HPDE6-E6E7 (cell line): ENCODE measurements at regions not wholly inside any gene's neighbourhood (a gene's known extent, or its start where the extent isn't known, plus 50 kb on each side); places are given as distances from the start of the nearest gene placed in this dataset.
"Not testable (repeated sequence)": the region's sequence is repeated elsewhere in the genome, so short reads cannot be mapped to it uniquely, and the experiment has no call there.

Source experiments
- DNase-seq: peaks from one replicate; pipeline ENCODE4 v3.0.0; 2011; ENCODE audit warnings: missing footprints; ENCODE audit errors: extremely low spot score

- DNase-seq = no peak
Observed at GRCh38 chrX:2640436-2641150, 50.5 kb upstream of the CD99 start.

GRCh38 chrX:2638279-2638678, 52.8 kb upstream of the CD99 start:
- DNase-seq = no peak

GRCh38 chrX:2635342-2635741, 55.8 kb upstream of the CD99 start:
- no peak for DNase-seq

GRCh38 chrX:2632533-2633504, 58.3 kb upstream of the CD99 start:
- no peak for DNase-seq

- DNase-seq = no peak
Observed at GRCh38 chrX:2631743-2632532, 59.2 kb upstream of the CD99 start.

- DNase-seq = not testable (repeated sequence)
Observed at GRCh38 chrX:2630935-2631742, 60.0 kb upstream of the CD99 start.

GRCh38 chrX:2630008-2630934, 60.8 kb upstream of the CD99 start:
- not testable (repeated sequence) for DNase-seq

GRCh38 chrX:2629316-2630007, 61.6 kb upstream of the CD99 start:
- no peak for DNase-seq

- no peak for DNase-seq
Observed at GRCh38 chrX:2628751-2629315, 62.3 kb upstream of the CD99 start.

GRCh38 chrX:2627272-2627867, 63.7 kb upstream of the CD99 start:
- DNase-seq = no peak

- DNase-seq = no peak
Observed at GRCh38 chrX:2626750-2627149, 64.3 kb upstream of the CD99 start.

GRCh38 chrX:2620576-2620975, 70.5 kb upstream of the CD99 start:
- DNase-seq = no peak

GRCh38 chrX:2618516-2618915, 72.6 kb upstream of the CD99 start:
- no peak for DNase-seq

- peak; percentile 11 for DNase-seq
Observed at GRCh38 chrX:2614911-2615310, 76.2 kb upstream of the CD99 start.

GRCh38 chrX:2610246-2611170, 80.6 kb upstream of the CD99 start:
- DNase-seq = no peak

GRCh38 chrX:2609431-2610238, 81.5 kb upstream of the CD99 start:
- DNase-seq = no peak
